ENCODE measurements at regions not wholly inside any gene's neighbourhood (a gene's known extent, or its start where the extent isn't known, plus 50 kb on each side); places are given as distances from the start of the nearest gene placed in this dataset.
"Not testable (repeated sequence)": the region's sequence is repeated elsewhere in the genome, so short reads cannot be mapped to it uniquely, and the experiment has no call there.

DNA sequence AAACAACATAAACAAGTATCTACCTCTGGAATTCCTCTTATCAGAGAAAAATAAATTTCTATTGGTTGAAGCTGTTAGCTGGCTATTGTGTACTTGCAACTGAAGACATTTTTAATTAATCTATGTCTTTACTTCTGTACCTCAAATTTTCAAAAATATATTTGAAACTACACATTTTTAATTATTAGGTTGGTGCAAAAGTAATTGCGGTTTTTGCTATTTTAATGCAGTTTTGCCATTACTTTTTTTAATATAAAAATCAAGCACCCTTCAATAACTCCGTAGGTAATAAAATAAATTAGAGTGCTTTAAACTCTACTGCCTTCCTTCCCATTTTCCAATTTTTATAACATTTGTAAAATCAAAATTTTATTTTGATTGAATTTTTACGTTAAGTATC lies 262.1 kb upstream of the DUSP10 start:
- H3K4me3 ChIP-seq (ENCODE audit: low read depth, poor library complexity, severe bottlenecking), result no peak overlapping the region
- 60 to 82% methylated on average over 3 of the region's 3 CpGs for WGBS, 2 donors
- DNase-seq (ENCODE audit: low spot score in 2 of 2), result no peak
- intact Hi-C loops (cut with DNase I; ENCODE audit: low total_unique reads), result no loop called here
- TF ChIP-seq POLR2A (IDR thresholded peaks at IDR 0.05), result no peak
- TF ChIP-seq, protein P1, sequence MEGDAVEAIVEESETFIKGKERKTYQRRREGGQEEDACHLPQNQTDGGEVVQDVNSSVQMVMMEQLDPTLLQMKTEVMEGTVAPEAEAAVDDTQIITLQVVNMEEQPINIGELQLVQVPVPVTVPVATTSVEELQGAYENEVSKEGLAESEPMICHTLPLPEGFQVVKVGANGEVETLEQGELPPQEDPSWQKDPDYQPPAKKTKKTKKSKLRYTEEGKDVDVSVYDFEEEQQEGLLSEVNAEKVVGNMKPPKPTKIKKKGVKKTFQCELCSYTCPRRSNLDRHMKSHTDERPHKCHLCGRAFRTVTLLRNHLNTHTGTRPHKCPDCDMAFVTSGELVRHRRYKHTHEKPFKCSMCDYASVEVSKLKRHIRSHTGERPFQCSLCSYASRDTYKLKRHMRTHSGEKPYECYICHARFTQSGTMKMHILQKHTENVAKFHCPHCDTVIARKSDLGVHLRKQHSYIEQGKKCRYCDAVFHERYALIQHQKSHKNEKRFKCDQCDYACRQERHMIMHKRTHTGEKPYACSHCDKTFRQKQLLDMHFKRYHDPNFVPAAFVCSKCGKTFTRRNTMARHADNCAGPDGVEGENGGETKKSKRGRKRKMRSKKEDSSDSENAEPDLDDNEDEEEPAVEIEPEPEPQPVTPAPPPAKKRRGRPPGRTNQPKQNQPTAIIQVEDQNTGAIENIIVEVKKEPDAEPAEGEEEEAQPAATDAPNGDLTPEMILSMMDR (IDR thresholded peaks at IDR 0.05), result no peak

DNA sequence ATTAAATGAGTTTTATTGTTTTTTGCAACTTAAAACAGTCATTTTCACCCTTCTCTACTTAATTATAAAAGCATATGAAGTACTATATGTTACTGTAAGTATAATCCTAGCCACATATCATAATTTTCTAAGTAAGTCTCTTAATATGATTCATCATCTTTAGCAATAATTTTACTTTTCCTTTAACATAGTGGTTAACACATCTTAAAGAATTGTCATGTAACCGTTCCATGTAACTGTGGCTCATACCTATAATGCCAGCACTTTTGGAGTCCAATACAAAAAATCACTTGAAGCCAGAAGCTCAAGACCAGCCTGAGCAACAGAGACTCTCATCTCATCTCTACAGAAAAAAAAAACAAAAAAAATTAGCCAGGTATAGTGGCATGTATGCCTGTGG lies 260.6 kb upstream of the DUSP10 start:
- no peak overlapping the region for H3K4me3 ChIP-seq (ENCODE audit: low read depth, poor library complexity, severe bottlenecking)
- no peak for TF ChIP-seq POLR2A (IDR thresholded peaks at IDR 0.05)
- TF ChIP-seq, protein P1 (IDR thresholded peaks at IDR 0.05), result no peak
- WGBS, 2 donors, result 88 to 93% methylated on average over 1 of the region's 1 CpG
- DNase-seq (ENCODE audit: low spot score in 2 of 2), result no peak
- intact Hi-C loops (cut with DNase I; ENCODE audit: low total_unique reads), result no loop called here

DNA sequence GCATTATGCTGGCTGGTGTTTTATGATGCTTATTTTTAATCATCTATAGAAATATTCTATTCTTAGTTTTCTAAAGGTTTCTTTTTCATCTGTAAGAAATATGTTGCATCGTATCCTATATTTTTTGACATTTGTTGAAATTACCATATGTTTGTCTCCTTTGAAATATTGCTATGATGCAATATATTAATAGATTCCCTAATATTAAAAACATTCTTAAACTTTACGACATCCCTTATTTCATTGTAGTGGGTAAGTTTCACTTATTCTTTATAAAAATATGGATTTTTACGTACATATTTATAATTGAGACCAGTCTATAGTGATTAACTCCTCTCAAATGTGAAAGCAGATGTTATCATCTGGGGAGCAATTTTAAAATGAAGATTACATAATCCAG lies 258.2 kb upstream of the DUSP10 start:
- no peak for DNase-seq (ENCODE audit: low spot score in 2 of 2)
- 75% methylated on average over 3 of the region's 3 CpGs for WGBS, 2 donors
- intact Hi-C loops (cut with DNase I; ENCODE audit: low total_unique reads), result no loop called here
- H3K4me3 ChIP-seq (ENCODE audit: low read depth, poor library complexity, severe bottlenecking), result no peak overlapping the region
- no peak for TF ChIP-seq POLR2A (IDR thresholded peaks at IDR 0.05)
- TF ChIP-seq, protein P1 (IDR thresholded peaks at IDR 0.05), result no peak

DNA sequence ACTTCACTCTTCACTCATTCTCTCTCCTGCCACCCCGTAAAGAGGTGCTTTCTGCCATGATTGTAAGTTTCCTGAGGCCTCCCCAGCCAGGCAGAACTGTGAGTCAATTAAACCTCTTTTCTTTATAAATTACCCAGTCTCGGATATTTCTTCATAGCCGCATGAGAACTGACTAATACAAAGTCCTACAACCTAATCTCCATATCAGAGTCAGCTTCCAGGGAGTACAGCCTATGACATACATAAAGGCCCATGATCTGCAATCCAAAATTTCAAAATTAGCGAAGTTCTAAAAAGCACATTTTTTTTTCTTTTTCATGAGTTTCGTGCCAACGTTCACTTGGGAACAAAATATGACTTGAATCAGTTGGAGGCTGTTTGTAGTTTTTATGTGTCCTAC lies 256.9 kb upstream of the DUSP10 start:
- no peak for DNase-seq (ENCODE audit: low spot score in 2 of 2)
- TF ChIP-seq, protein P1 (IDR thresholded peaks at IDR 0.05), result no peak
- TF ChIP-seq POLR2A (IDR thresholded peaks at IDR 0.05), result no peak
- intact Hi-C loops (cut with DNase I; ENCODE audit: low total_unique reads), result no loop called here
- WGBS, 2 donors, result 63 to 80% methylated on average over 6 of the region's 6 CpGs
- H3K4me3 ChIP-seq (ENCODE audit: low read depth, poor library complexity, severe bottlenecking), result no peak overlapping the region

DNA sequence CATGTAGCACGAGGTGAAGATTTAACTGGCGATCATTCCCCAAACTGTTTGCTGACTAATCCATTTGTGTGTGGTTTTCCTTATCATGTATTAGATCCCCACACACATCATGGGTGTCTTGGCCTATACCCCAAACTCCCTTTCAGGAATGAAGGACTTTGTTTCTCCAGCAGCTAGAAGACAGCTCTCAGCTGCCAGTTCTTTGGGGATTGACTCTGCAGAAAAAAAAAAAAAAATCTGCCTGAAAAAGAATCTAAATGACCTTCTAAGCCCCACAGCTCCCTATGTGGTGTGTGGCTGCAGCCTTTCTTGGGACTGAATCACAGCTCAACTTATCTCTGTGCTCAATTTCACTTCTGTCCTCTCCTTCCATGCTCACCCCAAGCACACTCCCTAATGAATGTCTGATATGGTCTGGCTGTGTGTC lies 256.3 kb upstream of the DUSP10 start:
- 69 to 78% methylated on average over 2 of the region's 2 CpGs for WGBS, 2 donors
- TF ChIP-seq, protein P1 (IDR thresholded peaks at IDR 0.05), result no peak
- no peak for TF ChIP-seq POLR2A (IDR thresholded peaks at IDR 0.05)
- intact Hi-C loops (cut with DNase I; ENCODE audit: low total_unique reads), result no loop called here

DNA sequence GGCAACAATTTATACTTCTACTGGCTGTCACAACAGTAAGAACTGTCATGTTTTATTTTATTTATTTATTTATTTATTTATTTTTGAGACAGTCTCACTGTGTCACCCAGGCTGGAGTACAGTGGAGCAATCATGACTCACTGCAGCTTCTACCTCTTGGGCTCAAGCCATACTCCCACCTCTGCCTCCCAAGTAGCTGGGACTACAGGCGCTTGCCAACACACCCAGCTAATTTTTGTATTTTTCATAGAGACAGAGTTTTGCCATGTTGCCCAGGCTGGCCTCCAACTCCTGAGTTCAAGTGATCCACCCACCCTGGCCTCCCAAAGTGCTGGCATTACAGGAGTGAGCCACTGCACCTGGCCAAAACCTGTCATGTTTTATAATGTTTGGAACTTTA lies 255.1 kb upstream of the DUSP10 start:
- DNase-seq (ENCODE audit: low spot score in 2 of 2); H3K4me3 ChIP-seq (ENCODE audit: low read depth, poor library complexity, severe bottlenecking); intact Hi-C loops (cut with DNase I; ENCODE audit: low total_unique reads): not testable (repeated sequence)
- 73 to 81% methylated on average over 1 of the region's 1 CpG for WGBS, 2 donors

More for the DNA sequence above, 256.3 kb upstream of the DUSP10 start:
- no peak for DNase-seq (ENCODE audit: low spot score in 2 of 2)
- H3K4me3 ChIP-seq (ENCODE audit: low read depth, poor library complexity, severe bottlenecking), result no peak overlapping the region
